Liver (tissue), 8 donors: ENCODE measurements at regions not wholly inside any gene's neighbourhood (a gene's known extent, or its start where the extent isn't known, plus 50 kb on each side); places are given as distances from the start of the nearest gene placed in this dataset.

Experiments
- DNase-seq: peaks from one replicate; pipeline ENCODE4 v3.0.0-alpha.2; 2017; ENCODE audit warnings: low spot score
- H3K27ac ChIP-seq, 2 donors: one replicate each; pipeline ENCODE4 v1.7.0; 2013; ENCODE audit warnings: inconsistent platforms in 2 of 2, low read length in 2 of 2, control low read depth in 1 of 2, low read depth in 1 of 2, mild to moderate bottlenecking in 1 of 2
- H3K27me3 ChIP-seq, 4 donors: one replicate each; pipeline versions ENCODE4 v1.6.1 to v1.7.0; 2013; ENCODE audit warnings: low read length in 3 of 4, inconsistent platforms in 1 of 4, mild to moderate bottlenecking in 1 of 4, moderate library complexity in 1 of 4; ENCODE audit not compliant: control insufficient read depth in 4 of 4, insufficient read depth in 4 of 4
- H3K36me3 ChIP-seq, 4 donors: one replicate each; pipeline versions ENCODE4 v1.6.1 to v1.7.0; 2013; ENCODE audit warnings: low read length in 3 of 4, mild to moderate bottlenecking in 3 of 4, low read depth in 1 of 4, moderate library complexity in 1 of 4; ENCODE audit not compliant: control insufficient read depth in 4 of 4, insufficient read depth in 3 of 4
- H3K4me1 ChIP-seq, 4 donors: one replicate each; pipeline versions ENCODE4 v1.6.1 to v1.7.0; 2013; ENCODE audit warnings: low read length in 3 of 4, mild to moderate bottlenecking in 3 of 4, moderate library complexity in 1 of 4; ENCODE audit not compliant: control insufficient read depth in 4 of 4, insufficient read depth in 4 of 4
- H3K4me3 ChIP-seq, 3 donors: one replicate each; pipeline versions ENCODE4 v1.6.1 to v1.7.0; 2013; ENCODE audit warnings: low read length in 3 of 3, control low read depth in 1 of 3, low read depth in 1 of 3, mild to moderate bottlenecking in 1 of 3
- H3K9ac ChIP-seq, 2 donors: one replicate each; pipeline ENCODE4 v1.7.0; 2013; ENCODE audit warnings: low read length in 2 of 2, mild to moderate bottlenecking in 2 of 2, moderate library complexity in 2 of 2, control low read depth in 1 of 2, low read depth in 1 of 2
- H3K9me3 ChIP-seq, 4 donors: one replicate each; pipeline versions ENCODE4 v1.6.1 to v1.7.0; 2013; ENCODE audit warnings: low read length in 3 of 4; ENCODE audit not compliant: control insufficient read depth in 4 of 4
- ATF3 ChIP-seq: IDR thresholded peaks from 2 replicates; pipeline ENCODE4 v1.6.1; 2016; ENCODE audit warnings: antibody characterized with exemption
- EGR1 ChIP-seq, 2 donors: IDR thresholded peaks; 2 replicates each; pipeline ENCODE4 v1.6.1; 2016 to 2018; ENCODE audit warnings: antibody characterized with exemption in 2 of 2, low read depth in 2 of 2
- FOXA1 ChIP-seq: IDR thresholded peaks from 2 replicates; pipeline ENCODE4 v1.6.1; 2016; ENCODE audit warnings: antibody characterized with exemption
- FOXA2 ChIP-seq: IDR thresholded peaks from 2 replicates; pipeline ENCODE4 v1.6.1; 2016; ENCODE audit warnings: antibody characterized with exemption
- GABPA ChIP-seq, 2 donors: IDR thresholded peaks in 1 of 2; conservative IDR thresholded peaks in 1 of 2; 2 replicates each; pipeline ENCODE4 v1.6.1; 2016; ENCODE audit warnings: antibody characterized with exemption in 2 of 2, mild to moderate bottlenecking in 1 of 2, moderate library complexity in 1 of 2
- HNF4A ChIP-seq, 2 donors: conservative IDR thresholded peaks; 2 replicates each; pipeline ENCODE4 v1.6.1; 2016; ENCODE audit warnings: antibody characterized with exemption in 2 of 2, mild to moderate bottlenecking in 2 of 2
- HNF4G ChIP-seq: IDR thresholded peaks from 2 replicates; pipeline ENCODE4 v1.6.1; 2016; ENCODE audit warnings: antibody characterized with exemption
- JUND ChIP-seq, 2 donors: IDR thresholded peaks; 2 replicates each; pipeline ENCODE4 v1.6.1; 2016; ENCODE audit warnings: antibody characterized with exemption in 2 of 2
- NR2F2 ChIP-seq: IDR thresholded peaks from 2 replicates; pipeline ENCODE4 v1.6.1; 2016; ENCODE audit warnings: antibody characterized with exemption
- RAD21 ChIP-seq, 2 donors: IDR thresholded peaks; 2 replicates each; pipeline ENCODE4 v1.6.1; 2016; ENCODE audit warnings: antibody characterized with exemption in 2 of 2, mild to moderate bottlenecking in 2 of 2
- REST ChIP-seq: IDR thresholded peaks from 2 replicates; pipeline ENCODE4 v1.6.1; 2016; ENCODE audit warnings: antibody characterized with exemption, mild to moderate bottlenecking
- RXRA ChIP-seq, 2 donors: IDR thresholded peaks; 2 replicates each; pipeline ENCODE4 v1.6.1; 2017 to 2018; ENCODE audit warnings: antibody characterized with exemption in 2 of 2, mild to moderate bottlenecking in 1 of 2
- SP1 ChIP-seq: IDR thresholded peaks from 2 replicates; pipeline ENCODE4 v1.6.1; 2018; ENCODE audit warnings: antibody characterized with exemption, mild to moderate bottlenecking
- TAF1 ChIP-seq: conservative IDR thresholded peaks from 2 replicates; pipeline ENCODE4 v1.6.1; 2016; ENCODE audit warnings: antibody characterized with exemption, mild to moderate bottlenecking
- YY1 ChIP-seq: IDR thresholded peaks from 2 replicates; pipeline ENCODE4 v1.6.1; 2016; ENCODE audit warnings: antibody characterized with exemption, mild to moderate bottlenecking
- WGBS: extraction: QIAGEN DNeasy Blood & Tissue Kit; methylation state at CpG from one replicate; pipeline ENCODE4 v1.1.7; 2013; 5-methylcytosine and 5-hydroxymethylcytosine counted together
- TF ChIP-seq, protein P1 (sequence below): IDR thresholded peaks from 2 replicates; pipeline ENCODE4 v1.6.1; 2016; ENCODE audit warnings: antibody characterized with exemption
- TF ChIP-seq, protein P2 (sequence below): IDR thresholded peaks from 2 replicates; pipeline ENCODE4 v1.6.1; 2016; ENCODE audit warnings: antibody characterized with exemption
- TF ChIP-seq, protein P3 (sequence below): fragments of 150-350 bp; IDR thresholded peaks from 2 replicates; pipeline ENCODE4 v1.5.1; 2017; ENCODE audit warnings: improper control_type of control experiment, low read depth, low read length; ENCODE audit not compliant: missing input control
- donor health status: healthy.
- donor health status: healthy.
- donor health status: healthy.
- donor health status: healthy.
- donor health status: healthy.

DNA sequence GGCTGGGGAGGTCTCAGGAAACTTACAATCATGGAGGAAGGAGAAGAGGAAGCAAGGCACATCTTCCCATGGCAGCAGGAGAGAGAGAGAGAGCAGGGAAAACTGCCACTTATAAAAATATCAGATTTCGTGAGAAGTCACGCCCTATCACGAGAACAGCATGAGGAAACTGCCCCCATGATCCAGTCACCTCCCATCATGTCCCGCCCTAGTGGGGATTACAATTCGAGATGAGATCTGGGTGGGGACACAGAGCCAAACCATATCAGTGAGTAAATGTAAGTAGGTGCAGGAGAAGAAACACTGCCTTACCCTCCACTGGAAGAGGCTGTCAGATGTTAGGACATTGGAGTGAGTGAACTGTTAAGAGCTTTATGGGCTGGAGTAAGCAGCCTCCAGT is 270.4 kb downstream of the TFAP2C start (continued):
- TF ChIP-seq RAD21 (IDR thresholded peaks at IDR 0.05): no peak
- TF ChIP-seq NR2F2: no peak
- no peak for TF ChIP-seq JUND (IDR thresholded peaks at IDR 0.05)
- no peak for TF ChIP-seq ATF3
- TF ChIP-seq, protein P1, sequence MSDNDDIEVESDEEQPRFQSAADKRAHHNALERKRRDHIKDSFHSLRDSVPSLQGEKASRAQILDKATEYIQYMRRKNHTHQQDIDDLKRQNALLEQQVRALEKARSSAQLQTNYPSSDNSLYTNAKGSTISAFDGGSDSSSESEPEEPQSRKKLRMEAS: no peak

- Histone ChIP-seq H3K27me3 (no peaks in the 10 kb centered on the region), H3K4me1 (no peaks in the 10 kb centered on the region), H3K4me3 (no peak overlapping the region), H3K9me3 (peaks cover 0 to 8% (median 0%) of the 10 kb centered on the region in 4 donors), H3K27ac (no peak overlapping the region), H3K36me3 (no peaks in the 10 kb centered on the region), H3K9ac (no peak overlapping the region)
- TF ChIP-seq, protein P2, sequence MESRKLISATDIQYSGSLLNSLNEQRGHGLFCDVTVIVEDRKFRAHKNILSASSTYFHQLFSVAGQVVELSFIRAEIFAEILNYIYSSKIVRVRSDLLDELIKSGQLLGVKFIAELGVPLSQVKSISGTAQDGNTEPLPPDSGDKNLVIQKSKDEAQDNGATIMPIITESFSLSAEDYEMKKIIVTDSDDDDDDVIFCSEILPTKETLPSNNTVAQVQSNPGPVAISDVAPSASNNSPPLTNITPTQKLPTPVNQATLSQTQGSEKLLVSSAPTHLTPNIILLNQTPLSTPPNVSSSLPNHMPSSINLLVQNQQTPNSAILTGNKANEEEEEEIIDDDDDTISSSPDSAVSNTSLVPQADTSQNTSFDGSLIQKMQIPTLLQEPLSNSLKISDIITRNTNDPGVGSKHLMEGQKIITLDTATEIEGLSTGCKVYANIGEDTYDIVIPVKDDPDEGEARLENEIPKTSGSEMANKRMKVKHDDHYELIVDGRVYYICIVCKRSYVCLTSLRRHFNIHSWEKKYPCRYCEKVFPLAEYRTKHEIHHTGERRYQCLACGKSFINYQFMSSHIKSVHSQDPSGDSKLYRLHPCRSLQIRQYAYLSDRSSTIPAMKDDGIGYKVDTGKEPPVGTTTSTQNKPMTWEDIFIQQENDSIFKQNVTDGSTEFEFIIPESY: no peak
- TF ChIP-seq FOXA1 (no peak), HNF4A (conservative IDR thresholded peaks at IDR 0.05) (no peak), ATF3 (no peak), EGR1 (IDR thresholded peaks at IDR 0.05; ENCODE audit: low read depth in 2 of 2) (no peak), FOXA2 (no peak), HNF4G (no peak), NR2F2 (no peak), GABPA (IDR thresholded peaks at IDR 0.05 in 1 of 2, conservative IDR thresholded peaks at IDR 0.05 in 1 of 2) (no peak), RAD21 (IDR thresholded peaks at IDR 0.05) (no peak)
- TF ChIP-seq, protein P3, sequence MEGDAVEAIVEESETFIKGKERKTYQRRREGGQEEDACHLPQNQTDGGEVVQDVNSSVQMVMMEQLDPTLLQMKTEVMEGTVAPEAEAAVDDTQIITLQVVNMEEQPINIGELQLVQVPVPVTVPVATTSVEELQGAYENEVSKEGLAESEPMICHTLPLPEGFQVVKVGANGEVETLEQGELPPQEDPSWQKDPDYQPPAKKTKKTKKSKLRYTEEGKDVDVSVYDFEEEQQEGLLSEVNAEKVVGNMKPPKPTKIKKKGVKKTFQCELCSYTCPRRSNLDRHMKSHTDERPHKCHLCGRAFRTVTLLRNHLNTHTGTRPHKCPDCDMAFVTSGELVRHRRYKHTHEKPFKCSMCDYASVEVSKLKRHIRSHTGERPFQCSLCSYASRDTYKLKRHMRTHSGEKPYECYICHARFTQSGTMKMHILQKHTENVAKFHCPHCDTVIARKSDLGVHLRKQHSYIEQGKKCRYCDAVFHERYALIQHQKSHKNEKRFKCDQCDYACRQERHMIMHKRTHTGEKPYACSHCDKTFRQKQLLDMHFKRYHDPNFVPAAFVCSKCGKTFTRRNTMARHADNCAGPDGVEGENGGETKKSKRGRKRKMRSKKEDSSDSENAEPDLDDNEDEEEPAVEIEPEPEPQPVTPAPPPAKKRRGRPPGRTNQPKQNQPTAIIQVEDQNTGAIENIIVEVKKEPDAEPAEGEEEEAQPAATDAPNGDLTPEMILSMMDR: no peak
- WGBS: 76% methylated on average over 9 of the region's 9 CpGs
- DNase-seq: no peak
These were observed 271.1 kb downstream of the TFAP2C start for GRCh38 chr20:56900252-56900651.

GRCh38 chr20:56903421-56903820 is 274.3 kb downstream of the TFAP2C start:
- DNase-seq: no peak
- no peak overlapping the region for H3K9ac ChIP-seq
- H3K27me3 ChIP-seq: no peaks in the 10 kb centered on the region
- H3K36me3 ChIP-seq: no peaks in the 10 kb centered on the region
- no peak overlapping the region for H3K27ac ChIP-seq
- 3% methylated on average over 1 of the region's 1 CpG for WGBS
- H3K4me1 ChIP-seq: no peaks in the 10 kb centered on the region
- peaks cover 0 to 8% (median 0%) of the 10 kb centered on the region in 4 donors for H3K9me3 ChIP-seq
- no peak overlapping the region for H3K4me3 ChIP-seq
- TF ChIP-seq SP1: no peak
- TF ChIP-seq, protein P3: no peak
- no peak for TF ChIP-seq JUND (IDR thresholded peaks at IDR 0.05)
- no peak for TF ChIP-seq YY1
- no peak for TF ChIP-seq TAF1
- TF ChIP-seq ATF3: no peak
- TF ChIP-seq GABPA (IDR thresholded peaks at IDR 0.05 in 1 of 2, conservative IDR thresholded peaks at IDR 0.05 in 1 of 2): no peak
- TF ChIP-seq, protein P1: no peak
- TF ChIP-seq FOXA2: no peak
- no peak for TF ChIP-seq NR2F2
- no peak for TF ChIP-seq EGR1 (IDR thresholded peaks at IDR 0.05; ENCODE audit: low read depth in 2 of 2)
- no peak for TF ChIP-seq RAD21 (IDR thresholded peaks at IDR 0.05)
- no peak for TF ChIP-seq HNF4G
- TF ChIP-seq REST: no peak
- no peak for TF ChIP-seq RXRA (IDR thresholded peaks at IDR 0.05)
- no peak for TF ChIP-seq FOXA1
